ENCODE measurements at regions not wholly inside any gene's neighbourhood (a gene's known extent, or its start where the extent isn't known, plus 50 kb on each side); places are given as distances from the start of the nearest gene placed in this dataset.
"Not testable (repeated sequence)": the region's sequence is repeated elsewhere in the genome, so short reads cannot be mapped to it uniquely, and the experiment has no call there.

DNA sequence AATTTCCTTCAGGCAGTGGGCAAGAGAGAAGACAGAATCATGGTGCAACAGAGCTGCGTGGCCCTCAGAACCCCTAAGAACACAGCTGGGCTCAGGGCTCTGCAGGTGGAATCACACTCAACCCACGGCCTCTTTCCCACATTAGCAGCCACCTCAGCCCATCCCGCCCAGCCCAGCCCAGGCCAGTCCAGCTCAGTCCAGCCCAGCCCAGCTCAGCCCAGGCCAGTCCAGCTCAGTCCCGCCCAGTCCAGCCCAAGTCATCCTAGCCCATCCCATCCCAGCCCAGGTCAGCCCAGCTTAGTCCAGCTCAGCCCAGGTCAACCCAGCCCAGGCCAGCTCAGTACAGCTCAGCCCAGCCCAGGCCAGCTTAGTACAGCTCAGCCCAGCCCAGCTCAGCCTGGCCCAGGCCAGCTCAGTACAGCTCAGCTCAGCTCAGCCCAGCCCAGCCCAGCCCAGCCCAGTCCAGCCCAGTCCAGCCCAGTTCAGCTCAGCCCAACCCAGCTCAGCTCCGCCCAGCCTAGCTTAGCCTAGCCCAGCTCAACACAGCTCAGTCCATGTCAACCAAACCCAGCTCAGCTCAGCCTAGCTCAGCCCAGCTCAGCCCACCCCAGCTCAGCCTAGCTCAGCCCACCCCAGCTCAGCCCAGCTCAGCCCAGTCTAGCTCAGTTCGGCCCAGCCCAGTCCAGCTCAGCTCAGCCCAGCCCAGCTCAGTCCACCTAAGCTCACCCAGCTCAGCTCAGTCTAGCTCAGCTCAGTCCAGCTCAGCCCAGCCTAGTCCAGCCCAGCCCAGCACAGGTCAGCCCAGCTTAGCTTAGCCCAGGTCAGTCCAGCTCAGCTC is 183.1 kb downstream of the TMEM121 start:
- Histone ChIP-seq H3K36me3 (ENCODE audit: control insufficient read depth, insufficient read depth, low read length) (no peaks in the 10 kb centered on the region), H3K27me3 (ENCODE audit: control insufficient read depth, insufficient read depth, low read length) (no peaks in the 10 kb centered on the region), H3K4me3 (ENCODE audit: low read depth, low read length) (no peak overlapping the region)
- TF ChIP-seq, protein P1, sequence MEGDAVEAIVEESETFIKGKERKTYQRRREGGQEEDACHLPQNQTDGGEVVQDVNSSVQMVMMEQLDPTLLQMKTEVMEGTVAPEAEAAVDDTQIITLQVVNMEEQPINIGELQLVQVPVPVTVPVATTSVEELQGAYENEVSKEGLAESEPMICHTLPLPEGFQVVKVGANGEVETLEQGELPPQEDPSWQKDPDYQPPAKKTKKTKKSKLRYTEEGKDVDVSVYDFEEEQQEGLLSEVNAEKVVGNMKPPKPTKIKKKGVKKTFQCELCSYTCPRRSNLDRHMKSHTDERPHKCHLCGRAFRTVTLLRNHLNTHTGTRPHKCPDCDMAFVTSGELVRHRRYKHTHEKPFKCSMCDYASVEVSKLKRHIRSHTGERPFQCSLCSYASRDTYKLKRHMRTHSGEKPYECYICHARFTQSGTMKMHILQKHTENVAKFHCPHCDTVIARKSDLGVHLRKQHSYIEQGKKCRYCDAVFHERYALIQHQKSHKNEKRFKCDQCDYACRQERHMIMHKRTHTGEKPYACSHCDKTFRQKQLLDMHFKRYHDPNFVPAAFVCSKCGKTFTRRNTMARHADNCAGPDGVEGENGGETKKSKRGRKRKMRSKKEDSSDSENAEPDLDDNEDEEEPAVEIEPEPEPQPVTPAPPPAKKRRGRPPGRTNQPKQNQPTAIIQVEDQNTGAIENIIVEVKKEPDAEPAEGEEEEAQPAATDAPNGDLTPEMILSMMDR (IDR thresholded peaks at IDR 0.05; ENCODE audit: insufficient read depth, low read length, poor library complexity, severe bottlenecking), result no peak
- no peak for DNase-seq (ENCODE audit: low read depth)

DNA sequence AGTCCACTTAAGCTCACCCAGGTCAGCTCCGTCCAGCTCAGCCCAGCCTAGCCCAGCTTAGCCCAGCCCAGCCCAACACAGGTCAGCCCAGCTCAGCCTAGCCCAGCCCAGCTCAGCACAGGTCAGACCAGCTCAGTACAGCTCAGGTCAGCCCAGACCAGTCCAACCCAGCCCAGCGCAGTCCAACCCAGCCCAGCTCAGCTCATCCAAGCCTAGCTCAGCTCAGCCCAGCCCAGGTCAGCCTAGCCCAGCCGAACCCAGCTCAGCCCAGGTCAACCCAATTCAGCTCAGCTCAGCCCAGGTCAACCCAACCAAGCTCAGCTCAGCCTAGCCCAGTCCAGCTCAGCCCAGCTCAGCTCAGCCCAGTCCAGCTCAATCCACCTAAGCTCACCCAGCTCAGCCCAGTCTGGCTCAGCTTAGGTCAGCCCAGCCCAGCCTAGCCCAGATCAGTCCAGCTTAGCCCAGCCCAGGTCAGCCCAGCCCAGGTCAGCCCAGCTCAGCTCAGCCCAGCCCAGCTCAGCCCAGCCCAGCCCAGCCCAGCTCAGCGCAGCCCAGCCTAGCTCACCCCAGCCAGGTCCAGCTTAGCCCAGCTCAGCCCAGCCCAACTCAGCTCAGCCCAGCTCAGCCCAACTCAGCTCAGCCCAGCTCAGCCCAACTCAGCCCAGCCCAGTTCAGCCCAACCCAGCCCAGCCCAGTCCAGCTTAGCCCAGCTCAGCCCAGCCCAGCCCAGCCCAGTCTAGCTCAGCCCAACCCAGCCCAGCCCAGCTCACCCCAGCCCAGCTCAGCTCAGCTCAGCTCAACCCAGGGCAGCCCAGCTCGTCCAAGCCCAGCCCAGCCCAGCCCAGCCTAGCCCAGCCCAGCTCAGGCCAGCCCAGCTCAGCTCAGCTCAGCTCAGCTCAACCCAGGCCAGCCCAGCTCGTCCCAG is 184.0 kb downstream of the TMEM121 start:
- TF ChIP-seq, protein P1 (IDR thresholded peaks at IDR 0.05; ENCODE audit: insufficient read depth, low read length, poor library complexity, severe bottlenecking), result no peak
- H3K36me3 ChIP-seq (ENCODE audit: control insufficient read depth, insufficient read depth, low read length), result no peaks in the 10 kb centered on the region
- H3K27me3 ChIP-seq (ENCODE audit: control insufficient read depth, insufficient read depth, low read length), result no peaks in the 10 kb centered on the region
- no peak overlapping the region for H3K4me3 ChIP-seq (ENCODE audit: low read depth, low read length)
- DNase-seq (ENCODE audit: low read depth), result no peak

DNA sequence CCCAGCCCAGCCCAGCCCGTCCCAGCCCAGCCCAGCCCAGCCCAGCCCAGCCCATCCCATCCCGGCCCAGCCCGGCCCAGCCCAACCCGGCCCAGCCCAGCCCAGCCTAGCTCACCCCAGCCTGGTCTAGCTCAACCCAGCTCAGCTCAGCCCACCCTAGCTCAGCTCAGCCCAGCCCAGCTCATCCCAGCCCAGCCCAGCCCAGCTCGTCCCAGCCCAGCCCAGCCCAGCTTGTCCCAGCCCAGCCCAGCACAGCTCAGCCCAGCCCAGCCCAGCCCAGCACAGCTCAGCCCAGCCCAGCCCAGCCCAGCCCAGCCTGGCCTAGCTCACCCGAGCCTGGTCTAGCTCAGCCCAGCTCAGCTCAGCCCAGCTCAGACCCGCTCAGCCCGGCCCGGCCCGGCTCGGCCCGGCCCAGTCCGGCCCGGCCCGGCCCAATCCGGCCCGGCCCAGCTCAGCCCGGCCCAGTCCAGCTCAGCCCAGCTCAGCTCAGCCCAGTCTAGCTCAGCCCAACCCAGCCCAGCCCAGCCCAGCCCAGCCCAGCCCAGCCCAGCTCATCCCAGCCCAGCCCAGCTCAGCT is 184.7 kb downstream of the TMEM121 start:
- Histone ChIP-seq H3K27me3 (ENCODE audit: control insufficient read depth, insufficient read depth, low read length) (no peaks in the 10 kb centered on the region), H3K4me3 (ENCODE audit: low read depth, low read length) (no peak overlapping the region), H3K36me3 (ENCODE audit: control insufficient read depth, insufficient read depth, low read length) (no peaks in the 10 kb centered on the region)
- no peak for DNase-seq (ENCODE audit: low read depth)
- TF ChIP-seq, protein P1 (IDR thresholded peaks at IDR 0.05; ENCODE audit: insufficient read depth, low read length, poor library complexity, severe bottlenecking), result no peak

DNA sequence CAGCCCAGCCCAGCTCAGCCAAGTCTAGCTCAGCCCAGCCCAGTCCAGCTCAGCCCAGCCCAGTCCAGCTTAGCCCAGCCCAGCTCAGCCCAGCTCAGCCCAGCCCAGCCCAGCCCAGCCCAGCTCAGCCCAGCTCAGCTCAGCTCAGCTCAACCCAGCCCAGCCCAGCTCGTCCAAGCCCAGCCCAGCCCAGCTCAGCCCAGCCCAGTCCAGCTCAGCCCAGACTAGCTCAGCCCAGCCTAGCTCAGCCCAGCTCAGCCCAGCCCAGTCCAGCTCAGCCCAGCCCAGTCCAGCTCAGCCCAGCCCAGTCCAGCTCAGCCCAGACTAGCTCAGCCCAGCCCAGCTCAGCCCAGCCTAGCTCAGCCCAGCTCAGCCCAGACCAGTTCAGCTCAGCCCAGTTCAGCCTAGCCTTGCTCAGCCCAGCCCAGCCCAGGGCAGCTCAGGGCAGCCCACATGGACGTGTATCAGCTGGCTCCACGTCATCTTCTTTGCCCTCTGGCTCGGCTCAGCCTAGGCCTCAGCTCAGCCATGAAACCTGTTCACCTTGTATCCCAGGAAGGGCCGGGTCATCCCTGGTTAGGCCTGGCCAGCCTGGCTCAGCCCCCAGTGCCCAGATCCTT is 185.6 kb downstream of the TMEM121 start:
- no peaks in the 10 kb centered on the region for H3K27me3 ChIP-seq (ENCODE audit: control insufficient read depth, insufficient read depth, low read length)
- no peak for DNase-seq (ENCODE audit: low read depth)
- no peaks in the 10 kb centered on the region for H3K36me3 ChIP-seq (ENCODE audit: control insufficient read depth, insufficient read depth, low read length)
- TF ChIP-seq, protein P1 (IDR thresholded peaks at IDR 0.05; ENCODE audit: insufficient read depth, low read length, poor library complexity, severe bottlenecking), result no peak
- H3K4me3 ChIP-seq (ENCODE audit: low read depth, low read length), result no peak overlapping the region

DNA sequence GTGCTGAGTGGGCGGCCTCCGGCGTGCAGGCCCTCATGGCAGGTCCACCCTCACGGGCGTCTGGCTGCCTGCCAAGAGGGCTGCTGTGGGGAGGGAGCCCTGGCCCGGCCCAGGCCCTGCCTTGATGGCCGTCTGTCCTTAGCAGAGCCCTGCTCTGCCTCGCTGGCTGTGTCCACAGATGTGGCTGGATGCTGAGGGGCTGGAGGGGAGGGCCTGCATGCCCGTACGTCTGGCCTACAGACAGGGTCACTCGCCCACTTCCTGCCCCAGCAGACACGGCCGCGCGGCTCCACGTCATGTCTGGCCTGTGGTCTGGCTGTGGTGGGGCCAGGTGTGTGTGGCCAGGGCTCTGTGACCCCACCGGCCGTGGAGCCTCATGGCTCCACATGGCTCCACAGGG is 186.3 kb downstream of the TMEM121 start:
- not testable (repeated sequence) for H3K4me3 ChIP-seq (ENCODE audit: low read depth, low read length); H3K36me3 ChIP-seq (ENCODE audit: control insufficient read depth, insufficient read depth, low read length); H3K27me3 ChIP-seq (ENCODE audit: control insufficient read depth, insufficient read depth, low read length); DNase-seq (ENCODE audit: low read depth)

DNA sequence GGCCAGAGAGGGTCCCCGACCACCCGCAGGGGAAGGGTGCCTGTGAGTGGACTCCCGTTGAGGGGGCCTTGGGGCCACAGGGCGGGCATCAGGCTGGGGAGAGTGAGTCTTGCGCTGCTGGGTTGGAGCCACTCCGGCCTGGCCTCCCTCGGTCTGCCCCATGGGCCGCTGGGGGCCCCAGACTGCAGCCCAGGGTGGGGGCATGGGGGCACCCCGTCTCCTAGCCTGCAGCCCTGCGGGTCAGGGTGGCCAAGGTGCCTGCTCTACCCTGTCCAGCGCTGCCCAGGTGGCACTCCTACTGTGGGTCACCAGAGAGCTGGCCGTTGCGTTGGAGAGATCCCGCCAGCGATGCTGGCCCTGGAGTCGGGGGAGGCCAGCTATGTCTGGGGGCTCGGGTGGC is 186.8 kb downstream of the TMEM121 start:
- not testable (repeated sequence) for DNase-seq (ENCODE audit: low read depth)

DNA sequence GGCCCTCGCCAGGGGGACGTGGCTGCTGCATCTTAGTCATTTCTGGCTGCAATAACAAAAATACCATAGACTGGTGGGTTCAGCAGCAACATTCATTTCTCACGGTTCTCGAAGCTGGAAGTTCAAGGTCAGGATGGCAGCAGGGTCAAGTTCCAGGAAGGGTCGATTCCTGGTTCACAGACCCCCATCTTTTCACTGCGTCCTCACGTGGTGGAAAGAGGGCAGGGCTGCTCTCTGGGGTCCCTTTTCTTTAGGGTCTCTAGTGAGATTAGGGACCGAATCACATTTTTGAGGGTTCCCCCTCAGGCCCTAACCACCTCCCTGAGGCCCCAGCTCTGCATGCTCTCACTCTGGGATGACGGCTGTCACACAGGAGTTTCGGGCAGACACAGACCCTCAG is 187.5 kb downstream of the TMEM121 start:
- H3K36me3 ChIP-seq (ENCODE audit: control insufficient read depth, insufficient read depth, low read length); H3K27me3 ChIP-seq (ENCODE audit: control insufficient read depth, insufficient read depth, low read length); DNase-seq (ENCODE audit: low read depth); H3K4me3 ChIP-seq (ENCODE audit: low read depth, low read length): not testable (repeated sequence)

More for the DNA sequence above, 186.8 kb downstream of the TMEM121 start:
- not testable (repeated sequence) for H3K4me3 ChIP-seq (ENCODE audit: low read depth, low read length); H3K27me3 ChIP-seq (ENCODE audit: control insufficient read depth, insufficient read depth, low read length); H3K36me3 ChIP-seq (ENCODE audit: control insufficient read depth, insufficient read depth, low read length)

DNA sequence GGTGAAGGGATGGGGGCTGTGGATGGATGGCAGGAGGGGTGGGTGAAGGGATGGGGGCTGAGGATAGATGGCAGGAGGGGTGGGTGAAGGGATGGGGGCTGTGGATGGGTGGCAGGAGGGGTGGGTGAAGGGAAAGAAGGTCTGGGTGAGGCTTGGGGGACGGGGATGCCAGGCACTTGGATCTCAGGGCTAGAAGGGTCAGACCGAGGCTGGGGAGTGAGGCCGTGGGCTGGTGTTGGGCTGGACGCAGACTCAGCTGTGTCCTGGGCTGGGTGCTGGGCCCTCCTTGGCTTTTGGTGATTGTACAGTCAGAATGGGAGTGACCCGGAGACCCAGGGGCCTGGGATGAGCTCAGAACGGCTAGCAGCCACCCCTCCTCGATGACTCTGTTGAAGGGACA is 192.4 kb downstream of the TMEM121 start:
- not testable (repeated sequence) for H3K27me3 ChIP-seq (ENCODE audit: control insufficient read depth, insufficient read depth, low read length); H3K36me3 ChIP-seq (ENCODE audit: control insufficient read depth, insufficient read depth, low read length); H3K4me3 ChIP-seq (ENCODE audit: low read depth, low read length); DNase-seq (ENCODE audit: low read depth)

DNA sequence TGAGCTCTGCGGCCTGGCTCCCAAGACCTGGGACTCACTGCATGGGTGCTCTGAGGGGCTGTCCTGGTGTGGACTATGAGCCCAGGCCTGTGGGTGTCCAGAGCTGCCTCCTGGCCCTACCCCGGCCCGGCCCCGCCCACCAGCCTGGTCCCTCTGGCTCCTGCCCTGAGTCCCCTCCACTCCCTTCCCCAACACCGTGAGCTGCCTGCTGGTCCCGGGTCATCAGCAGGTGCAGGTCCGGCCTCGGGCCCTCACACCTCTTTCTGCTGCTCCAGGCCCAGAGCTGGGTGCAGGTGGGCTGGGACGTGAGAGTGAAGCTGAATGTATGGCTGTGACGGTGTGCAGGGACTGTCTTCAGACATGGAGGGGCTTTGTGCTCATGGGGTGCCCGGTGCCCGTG is 193.7 kb downstream of the TMEM121 start:
- H3K27me3 ChIP-seq (ENCODE audit: control insufficient read depth, insufficient read depth, low read length); H3K4me3 ChIP-seq (ENCODE audit: low read depth, low read length); DNase-seq (ENCODE audit: low read depth); H3K36me3 ChIP-seq (ENCODE audit: control insufficient read depth, insufficient read depth, low read length): not testable (repeated sequence)
